ENCODE measurements at regions not wholly inside any gene's neighbourhood (a gene's known extent, or its start where the extent isn't known, plus 50 kb on each side); places are given as distances from the start of the nearest gene placed in this dataset.
"Not testable (repeated sequence)": the region's sequence is repeated elsewhere in the genome, so short reads cannot be mapped to it uniquely, and the experiment has no call there.

DNA sequence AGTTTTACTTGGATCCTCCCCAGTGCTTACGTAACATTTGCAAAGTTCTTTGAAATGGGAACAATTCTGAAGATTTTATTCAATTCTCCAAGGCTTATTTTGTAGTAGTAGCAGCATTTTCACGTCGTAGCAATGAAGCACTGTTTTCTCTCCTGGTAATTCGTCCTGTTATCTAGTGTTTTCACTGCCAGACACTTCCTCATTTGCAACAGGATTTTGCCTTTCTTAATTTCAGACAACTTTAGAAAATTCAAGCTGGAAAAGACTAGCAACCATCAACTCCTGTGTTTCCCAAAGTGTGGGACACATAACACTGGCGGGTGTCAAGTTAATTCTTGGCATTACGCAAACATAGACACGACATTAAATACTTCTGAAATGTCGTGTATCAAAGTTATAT is 131.6 kb downstream of the CHD9NB start:
- TF ChIP-seq POLR2A (IDR thresholded peaks at IDR 0.05) = no peak
- WGBS, 2 donors = 76 to 77% methylated on average over 8 of the region's 8 CpGs
- no peaks in the 10 kb centered on the region for H3K27me3 ChIP-seq
- no peak overlapping the region for H3K27ac ChIP-seq
- no peaks in the 10 kb centered on the region for H3K4me1 ChIP-seq
- H3K4me3 ChIP-seq = no peak overlapping the region
- H3K9me3 ChIP-seq = no peaks in the 10 kb centered on the region
- no peaks in the 10 kb centered on the region for H3K36me3 ChIP-seq
- no peak for DNase-seq (ENCODE audit: low spot score in 2 of 2)

DNA sequence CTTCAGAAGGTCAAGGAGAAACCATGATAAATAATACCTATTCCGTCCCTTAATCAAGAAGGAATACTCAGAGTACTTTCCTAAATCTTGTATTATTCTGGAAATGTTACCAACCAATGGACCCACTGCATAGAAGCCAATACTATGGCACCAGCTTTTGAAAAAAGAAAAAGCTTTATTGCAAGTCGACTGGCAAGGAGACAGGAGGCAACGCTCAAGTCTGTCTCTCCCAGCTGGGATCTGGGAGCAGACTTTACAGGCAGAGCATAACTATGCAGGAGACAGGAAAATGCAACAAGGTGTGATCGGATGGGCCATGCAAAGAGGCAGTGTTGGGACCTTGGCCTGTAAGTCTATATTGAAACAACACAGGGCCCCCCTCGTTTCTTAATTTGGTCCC is 132.4 kb downstream of the CHD9NB start:
- Histone ChIP-seq H3K4me3 (no peak overlapping the region), H3K27me3 (no peaks in the 10 kb centered on the region), H3K27ac (no peak overlapping the region), H3K9me3 (no peaks in the 10 kb centered on the region), H3K36me3 (no peaks in the 10 kb centered on the region), H3K4me1 (no peaks in the 10 kb centered on the region)
- TF ChIP-seq EP300 (IDR thresholded peaks at IDR 0.05) (no peak), POLR2A (IDR thresholded peaks at IDR 0.05) (no peak)
- TF ChIP-seq, protein P1, sequence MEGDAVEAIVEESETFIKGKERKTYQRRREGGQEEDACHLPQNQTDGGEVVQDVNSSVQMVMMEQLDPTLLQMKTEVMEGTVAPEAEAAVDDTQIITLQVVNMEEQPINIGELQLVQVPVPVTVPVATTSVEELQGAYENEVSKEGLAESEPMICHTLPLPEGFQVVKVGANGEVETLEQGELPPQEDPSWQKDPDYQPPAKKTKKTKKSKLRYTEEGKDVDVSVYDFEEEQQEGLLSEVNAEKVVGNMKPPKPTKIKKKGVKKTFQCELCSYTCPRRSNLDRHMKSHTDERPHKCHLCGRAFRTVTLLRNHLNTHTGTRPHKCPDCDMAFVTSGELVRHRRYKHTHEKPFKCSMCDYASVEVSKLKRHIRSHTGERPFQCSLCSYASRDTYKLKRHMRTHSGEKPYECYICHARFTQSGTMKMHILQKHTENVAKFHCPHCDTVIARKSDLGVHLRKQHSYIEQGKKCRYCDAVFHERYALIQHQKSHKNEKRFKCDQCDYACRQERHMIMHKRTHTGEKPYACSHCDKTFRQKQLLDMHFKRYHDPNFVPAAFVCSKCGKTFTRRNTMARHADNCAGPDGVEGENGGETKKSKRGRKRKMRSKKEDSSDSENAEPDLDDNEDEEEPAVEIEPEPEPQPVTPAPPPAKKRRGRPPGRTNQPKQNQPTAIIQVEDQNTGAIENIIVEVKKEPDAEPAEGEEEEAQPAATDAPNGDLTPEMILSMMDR (IDR thresholded peaks at IDR 0.05) = no peak
- WGBS, 2 donors = 71% methylated on average over 5 of the region's 5 CpGs
- no peak for DNase-seq (ENCODE audit: low spot score in 2 of 2)

DNA sequence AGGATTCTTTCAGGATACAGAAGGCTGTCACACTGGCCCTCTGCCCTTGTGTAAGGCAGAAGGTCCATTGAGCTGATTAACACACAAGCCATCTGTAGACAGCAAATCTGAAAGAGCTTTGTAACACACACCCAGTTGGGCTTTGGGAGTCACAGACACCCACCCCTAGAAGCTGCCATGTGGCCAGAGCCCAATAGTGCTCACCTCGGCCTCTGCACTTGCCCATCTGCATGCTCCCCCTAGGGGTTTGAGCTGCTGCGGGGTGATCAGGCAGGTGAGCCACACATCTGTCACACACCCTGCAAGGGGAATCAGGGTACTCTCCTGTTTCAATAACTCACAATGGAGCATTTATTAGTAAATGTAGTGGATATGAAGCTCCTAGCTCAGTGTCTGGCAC is 138.3 kb downstream of the CHD9NB start:
- TF ChIP-seq POLR2A (IDR thresholded peaks at IDR 0.05) = no peak
- no peak for TF ChIP-seq EP300 (IDR thresholded peaks at IDR 0.05)
- TF ChIP-seq, protein P1 (IDR thresholded peaks at IDR 0.05) = no peak
- Histone ChIP-seq H3K27ac (no peak overlapping the region), H3K9me3 (no peaks in the 10 kb centered on the region), H3K4me3 (no peak overlapping the region), H3K27me3 (no peaks in the 10 kb centered on the region), H3K4me1 (no peaks in the 10 kb centered on the region), H3K36me3 (no peaks in the 10 kb centered on the region)
- DNase-seq (ENCODE audit: low spot score in 2 of 2) = no peak
- 54 to 67% methylated on average over 1 to 2 of the region's 2 CpGs for WGBS, 2 donors

DNA sequence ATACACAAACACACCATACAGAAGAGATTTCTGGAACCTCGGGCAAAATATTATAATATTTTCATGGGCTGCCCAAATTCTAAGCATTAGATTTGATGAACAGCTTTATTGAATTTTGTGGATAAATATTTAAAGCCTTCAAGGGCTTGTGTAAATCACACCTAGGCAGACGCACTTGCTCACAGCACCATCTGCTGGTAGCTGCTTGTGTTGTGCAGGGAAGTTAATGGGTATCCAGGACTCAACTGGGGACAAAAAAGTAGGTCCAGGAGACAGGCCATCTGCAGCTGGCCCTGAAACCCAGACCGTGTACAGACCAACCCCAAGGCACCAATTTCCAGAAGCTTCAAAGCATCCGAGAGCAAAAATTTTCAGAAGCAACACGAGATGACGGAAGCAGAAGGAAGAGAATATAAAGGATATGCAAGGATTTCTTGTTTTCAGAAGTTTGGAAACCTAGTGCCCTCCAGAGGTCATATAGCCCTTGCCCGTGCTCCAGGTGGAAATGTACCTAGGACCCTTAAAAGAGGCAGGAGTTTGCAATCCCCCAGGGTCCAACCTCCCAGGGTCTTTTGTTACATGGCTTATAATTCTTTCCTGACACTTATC is 140.0 kb downstream of the CHD9NB start:
- TF ChIP-seq, protein P1 (IDR thresholded peaks at IDR 0.05) = peak; percentile 34 to 60 (median 53)
- TF ChIP-seq POLR2A (IDR thresholded peaks at IDR 0.05) = no peak
- TF ChIP-seq EP300 (IDR thresholded peaks at IDR 0.05) = no peak
- no peaks in the 10 kb centered on the region for H3K9me3 ChIP-seq
- WGBS, 2 donors = 6 to 11% methylated on average over 7 of the region's 7 CpGs
- no peaks in the 10 kb centered on the region for H3K36me3 ChIP-seq
- no peaks in the 10 kb centered on the region for H3K4me1 ChIP-seq
- peak; percentile 38 to 66 for DNase-seq (ENCODE audit: low spot score in 2 of 2)
- H3K27me3 ChIP-seq = no peaks in the 10 kb centered on the region
- no peak overlapping the region for H3K4me3 ChIP-seq
- no peak overlapping the region for H3K27ac ChIP-seq

DNA sequence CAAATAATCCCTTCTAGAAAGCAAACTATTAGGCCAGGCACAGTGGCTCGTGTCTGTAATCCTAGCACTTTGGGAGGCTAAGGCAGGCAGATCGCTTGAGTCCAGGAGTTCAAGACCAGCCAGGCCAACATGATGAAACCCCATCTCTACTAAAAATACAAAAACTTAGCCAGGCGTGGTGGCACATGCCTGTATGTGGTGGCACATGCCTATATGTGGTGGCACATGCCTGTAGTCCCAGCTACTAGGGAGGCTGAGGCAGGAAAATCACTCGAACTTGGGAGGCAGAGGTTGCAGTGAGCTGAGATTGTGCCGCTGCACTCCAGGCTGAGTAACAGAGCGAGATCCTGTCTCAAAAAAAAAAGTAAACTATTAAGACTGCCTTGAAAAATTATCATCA is 144.6 kb downstream of the CHD9NB start:
- not testable (repeated sequence) for H3K4me1 ChIP-seq; H3K4me3 ChIP-seq; H3K27ac ChIP-seq; DNase-seq (ENCODE audit: low spot score in 2 of 2); H3K27me3 ChIP-seq; H3K36me3 ChIP-seq; H3K9me3 ChIP-seq
- WGBS, 2 donors = 77 to 89% methylated on average over 6 of the region's 6 CpGs

DNA sequence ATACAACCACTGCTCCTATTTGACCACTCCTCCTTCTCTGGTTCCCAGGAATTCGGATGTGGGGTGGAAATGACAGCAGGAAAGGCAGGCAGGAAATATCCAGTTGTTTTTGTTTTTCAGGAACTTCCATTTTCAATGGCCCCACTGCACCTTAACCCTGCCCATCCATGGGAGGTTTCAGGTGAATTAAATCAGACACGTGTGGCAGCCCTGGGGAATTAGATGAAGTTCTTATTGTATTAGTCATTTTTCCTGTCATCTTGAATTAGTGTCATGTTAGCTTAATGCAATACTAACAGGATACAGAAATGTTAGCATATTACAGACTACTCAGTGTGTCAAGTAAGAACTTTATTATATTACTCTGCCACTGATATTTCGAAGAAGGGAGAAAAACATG is 146.4 kb downstream of the CHD9NB start:
- DNase-seq (ENCODE audit: low spot score in 2 of 2) = no peak
- H3K27me3 ChIP-seq = no peaks in the 10 kb centered on the region
- H3K27ac ChIP-seq = no peak overlapping the region
- no peak for TF ChIP-seq POLR2A (IDR thresholded peaks at IDR 0.05)
- TF ChIP-seq, protein P1 (IDR thresholded peaks at IDR 0.05) = no peak
- TF ChIP-seq EP300 (IDR thresholded peaks at IDR 0.05) = no peak
- H3K36me3 ChIP-seq = no peaks in the 10 kb centered on the region
- H3K4me1 ChIP-seq = no peaks in the 10 kb centered on the region
- WGBS, 2 donors = 51 to 69% methylated on average over 3 of the region's 3 CpGs
- peaks cover 0 to 8% (median 2%) of the 10 kb centered on the region in 4 donors for H3K9me3 ChIP-seq
- no peak overlapping the region for H3K4me3 ChIP-seq

Measured in tibial nerve (tissue), 4 donors.